GM12892 (cell line): ENCODE measurements at regions not wholly inside any gene's neighbourhood (a gene's known extent, or its start where the extent isn't known, plus 50 kb on each side); places are given as distances from the start of the nearest gene placed in this dataset.

Source experiments
- DNase-seq: peaks from one replicate; pipeline ENCODE4 v3.0.0; 2011; ENCODE audit not compliant: insufficient read length
- FAIRE-seq: peaks from 2 replicates; lab custom pipeline; 2011; peaks lifted over from hg19 to GRCh38; lab: Jason Lieb, UNC
- POLR2A ChIP-seq: IDR thresholded peaks from 2 replicates; pipeline ENCODE4 v1.6.1; 2011; ENCODE audit warnings: low read depth, low read length, control low read depth
- POLR2AphosphoS5 ChIP-seq: IDR thresholded peaks from 2 replicates; pipeline ENCODE4 v1.6.1; 2011; ENCODE audit warnings: low read depth, low read length, control low read depth
- TAF1 ChIP-seq: IDR thresholded peaks from 2 replicates; pipeline ENCODE4 v1.6.1; 2011; ENCODE audit warnings: low read depth, mild to moderate bottlenecking, control low read depth, low read length, borderline replicate concordance

DNA sequence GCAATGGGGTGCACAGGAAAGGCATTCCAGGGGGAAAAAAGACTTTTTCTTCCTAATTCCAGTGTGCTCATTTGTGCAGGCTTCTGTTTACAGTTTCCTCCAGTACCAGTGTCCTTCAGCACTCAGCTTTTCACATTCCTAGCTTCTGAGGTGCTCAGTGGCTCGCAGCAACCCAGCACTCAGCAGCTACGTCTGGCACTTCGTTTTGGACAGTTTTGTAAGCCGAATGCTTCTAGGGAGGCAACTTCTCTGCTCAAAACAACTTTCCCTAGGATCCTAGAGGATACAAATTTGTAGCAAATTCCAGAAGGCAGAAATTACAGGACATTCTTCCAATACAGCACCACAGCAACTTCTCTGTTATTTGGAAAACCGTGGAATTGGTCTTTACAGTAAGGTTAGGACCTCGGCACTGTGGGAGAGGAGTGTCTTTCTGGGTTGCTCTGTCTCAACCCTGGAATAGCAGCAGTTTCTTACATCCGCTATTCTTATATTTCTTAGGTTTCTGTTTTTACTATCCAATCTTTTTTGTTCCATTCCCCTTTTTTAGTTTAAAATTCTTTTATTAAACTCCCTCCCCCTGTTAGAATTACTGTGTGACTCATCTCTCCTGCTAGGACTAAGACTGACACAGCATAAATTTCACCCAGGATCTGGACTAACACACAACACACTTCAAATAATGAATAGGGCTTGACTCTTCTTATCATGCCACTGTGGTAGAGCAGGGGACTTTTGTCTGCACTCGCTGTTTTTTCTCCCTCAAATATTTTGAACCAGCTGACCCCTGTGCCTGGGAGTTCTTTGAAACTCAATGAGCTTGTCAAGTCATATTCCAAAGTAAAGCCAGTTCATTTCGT is 1314.7 kb downstream of the FSTL5 start:
- DNase-seq, result no peak
- TF ChIP-seq POLR2A (no peak), TAF1 (no peak), POLR2AphosphoS5 (no peak)
- FAIRE-seq, result no peak

- FAIRE-seq, result no peak
- DNase-seq, result no peak
- TF ChIP-seq POLR2A, result no peak
- no peak for TF ChIP-seq TAF1
- no peak for TF ChIP-seq POLR2AphosphoS5
Measured at GRCh38 chr4:160864253-160864652, 1299.5 kb downstream of the FSTL5 start.

GRCh38 chr4:160869899-160870298 is 1293.9 kb downstream of the FSTL5 start:
- no peak for DNase-seq
- no peak for FAIRE-seq
- TF ChIP-seq POLR2AphosphoS5 (no peak), TAF1 (no peak), POLR2A (no peak)

DNA sequence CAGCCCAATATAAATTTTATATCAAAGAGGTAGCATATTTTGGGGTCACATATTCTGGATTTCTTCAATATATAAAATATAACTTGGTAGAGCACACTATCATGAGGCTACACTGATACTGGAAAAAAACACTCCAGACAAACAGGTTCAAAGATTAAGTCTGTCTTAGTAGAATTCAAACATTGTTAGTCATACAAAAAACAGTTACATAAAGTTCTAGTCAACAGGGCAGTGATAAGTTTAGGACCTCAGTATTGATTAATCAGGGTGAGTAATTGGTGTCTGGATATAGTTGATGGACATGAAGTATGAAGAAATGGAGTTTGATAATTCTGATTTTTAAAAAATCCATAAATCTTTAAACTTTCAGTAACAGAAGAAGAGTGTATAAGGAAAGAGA is 1291.3 kb downstream of the FSTL5 start:
- TF ChIP-seq POLR2A (no peak), POLR2AphosphoS5 (no peak), TAF1 (no peak)
- DNase-seq, result no peak
- FAIRE-seq, result no peak

- TF ChIP-seq TAF1 (no peak), POLR2A (no peak), POLR2AphosphoS5 (no peak)
- FAIRE-seq, result no peak
- no peak for DNase-seq
Measured at GRCh38 chr4:160877087-160877790, 1286.6 kb downstream of the FSTL5 start.

GRCh38 chr4:160880180-160880579 is 1283.6 kb downstream of the FSTL5 start:
- no peak for TF ChIP-seq TAF1
- TF ChIP-seq POLR2A, result no peak
- no peak for TF ChIP-seq POLR2AphosphoS5
- FAIRE-seq, result no peak
- no peak for DNase-seq

- DNase-seq (no peak), FAIRE-seq (no peak)
- TF ChIP-seq POLR2A (no peak), TAF1 (no peak), POLR2AphosphoS5 (no peak)
Measured at GRCh38 chr4:160887668-160888067, 1276.1 kb downstream of the FSTL5 start.

DNA sequence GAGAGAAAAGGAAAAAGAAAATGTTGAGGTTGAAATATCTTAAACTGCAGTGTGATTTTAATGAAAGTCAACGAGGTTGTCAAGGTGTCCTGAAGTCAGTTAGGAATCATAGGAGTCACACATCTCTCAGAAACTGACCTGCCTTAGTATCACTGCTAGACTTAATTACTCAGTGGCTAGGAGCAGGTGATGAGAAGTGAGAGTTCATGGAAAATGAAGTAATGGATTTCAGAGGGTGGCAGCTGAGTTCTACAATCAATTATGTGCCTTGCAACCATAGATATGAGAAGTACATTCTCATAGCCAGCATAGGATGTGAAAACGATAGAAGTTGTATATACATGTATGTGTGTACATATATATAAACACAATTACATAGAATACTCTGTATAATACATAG is 1269.7 kb downstream of the FSTL5 start:
- FAIRE-seq (no peak), DNase-seq (no peak)
- TF ChIP-seq POLR2AphosphoS5, result no peak
- no peak for TF ChIP-seq TAF1
- no peak for TF ChIP-seq POLR2A

DNA sequence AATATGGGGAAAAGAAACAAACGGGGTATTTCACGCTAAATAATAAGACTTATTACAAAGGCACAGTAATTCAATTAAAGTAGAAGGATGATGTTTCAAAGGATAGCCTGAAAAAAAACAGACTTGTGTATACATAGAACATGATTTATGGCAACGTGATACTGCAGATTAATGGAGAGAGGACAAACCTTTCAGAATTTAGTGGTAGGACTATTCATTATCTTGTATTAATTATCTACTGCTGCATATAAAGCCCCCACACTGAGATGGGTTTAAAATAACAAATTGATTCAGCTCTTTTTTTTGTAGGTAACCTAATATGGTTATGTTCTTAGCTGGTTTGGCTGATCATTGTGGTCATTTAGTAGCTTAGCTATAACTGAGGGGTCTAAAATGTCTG is 1269.0 kb downstream of the FSTL5 start:
- DNase-seq, result no peak
- TF ChIP-seq POLR2A (no peak), POLR2AphosphoS5 (no peak), TAF1 (no peak)
- FAIRE-seq, result no peak

DNA sequence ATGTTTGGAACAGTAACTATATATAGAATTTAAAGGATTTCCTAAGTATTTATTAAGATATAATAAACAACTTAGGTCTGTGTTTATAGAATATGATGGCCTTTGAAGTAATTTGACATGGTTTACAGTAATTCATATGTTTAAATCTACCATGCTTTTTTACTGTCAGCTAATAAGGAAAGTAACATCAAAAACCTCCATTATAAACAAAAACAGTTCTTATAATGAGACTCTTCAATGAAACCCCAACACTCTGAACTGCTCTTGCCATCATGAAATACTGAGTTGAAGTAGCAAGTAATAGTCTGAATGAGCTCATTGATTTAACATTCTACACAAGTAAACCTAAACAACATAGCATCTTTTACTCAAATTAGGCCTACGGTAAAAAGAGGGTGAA is 1236.5 kb downstream of the FSTL5 start:
- FAIRE-seq, result no peak
- TF ChIP-seq POLR2A, result no peak
- no peak for TF ChIP-seq TAF1
- no peak for TF ChIP-seq POLR2AphosphoS5

DNA sequence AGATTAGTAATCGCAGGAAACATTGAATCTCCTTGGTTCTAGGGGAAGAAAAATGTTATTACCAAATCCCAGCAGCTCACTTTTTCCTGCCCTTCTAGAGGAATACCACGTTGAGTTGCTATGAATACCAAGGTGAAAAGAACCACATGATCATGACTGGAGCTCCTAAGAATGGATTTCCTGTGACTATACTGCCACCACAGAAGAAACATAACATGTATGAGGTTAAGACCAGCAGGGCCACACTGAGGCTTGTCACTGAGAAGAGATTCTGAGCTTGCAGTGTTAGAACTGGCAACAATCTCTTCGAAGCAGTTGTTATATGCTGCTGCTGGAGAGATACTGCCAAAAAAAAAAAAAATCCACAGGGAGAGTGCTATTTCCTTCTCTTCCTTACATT is 1235.3 kb downstream of the FSTL5 start:
- FAIRE-seq (no peak), DNase-seq (no peak)
- TF ChIP-seq POLR2AphosphoS5 (no peak), TAF1 (no peak), POLR2A (no peak)

More for the DNA sequence above, 1236.5 kb downstream of the FSTL5 start:
- no peak for DNase-seq

DNA sequence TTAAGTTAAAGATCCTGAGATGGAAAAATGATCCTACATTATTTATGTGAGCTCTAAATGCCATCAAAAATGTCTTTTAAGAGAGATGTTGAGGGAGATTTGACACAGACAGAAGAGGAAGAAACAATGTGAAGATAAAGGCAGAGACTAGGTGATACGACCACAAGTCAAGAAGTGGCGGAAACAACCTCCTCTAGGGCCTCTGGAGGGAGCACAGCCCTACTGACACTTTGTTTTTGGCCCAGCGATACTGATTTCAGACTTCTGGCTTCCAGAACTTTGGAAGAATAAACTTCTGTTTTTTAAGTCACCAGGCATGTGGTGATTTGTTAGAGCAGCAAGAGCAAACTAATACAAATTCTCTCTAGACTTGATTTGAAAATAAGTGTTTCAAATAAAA is 1216.1 kb downstream of the FSTL5 start:
- no peak for FAIRE-seq
- TF ChIP-seq TAF1 (no peak), POLR2AphosphoS5 (no peak), POLR2A (no peak)
- DNase-seq, result no peak
